ENCODE measurements at regions not wholly inside any gene's neighbourhood (a gene's known extent, or its start where the extent isn't known, plus 50 kb on each side); places are given as distances from the start of the nearest gene placed in this dataset.

DNA sequence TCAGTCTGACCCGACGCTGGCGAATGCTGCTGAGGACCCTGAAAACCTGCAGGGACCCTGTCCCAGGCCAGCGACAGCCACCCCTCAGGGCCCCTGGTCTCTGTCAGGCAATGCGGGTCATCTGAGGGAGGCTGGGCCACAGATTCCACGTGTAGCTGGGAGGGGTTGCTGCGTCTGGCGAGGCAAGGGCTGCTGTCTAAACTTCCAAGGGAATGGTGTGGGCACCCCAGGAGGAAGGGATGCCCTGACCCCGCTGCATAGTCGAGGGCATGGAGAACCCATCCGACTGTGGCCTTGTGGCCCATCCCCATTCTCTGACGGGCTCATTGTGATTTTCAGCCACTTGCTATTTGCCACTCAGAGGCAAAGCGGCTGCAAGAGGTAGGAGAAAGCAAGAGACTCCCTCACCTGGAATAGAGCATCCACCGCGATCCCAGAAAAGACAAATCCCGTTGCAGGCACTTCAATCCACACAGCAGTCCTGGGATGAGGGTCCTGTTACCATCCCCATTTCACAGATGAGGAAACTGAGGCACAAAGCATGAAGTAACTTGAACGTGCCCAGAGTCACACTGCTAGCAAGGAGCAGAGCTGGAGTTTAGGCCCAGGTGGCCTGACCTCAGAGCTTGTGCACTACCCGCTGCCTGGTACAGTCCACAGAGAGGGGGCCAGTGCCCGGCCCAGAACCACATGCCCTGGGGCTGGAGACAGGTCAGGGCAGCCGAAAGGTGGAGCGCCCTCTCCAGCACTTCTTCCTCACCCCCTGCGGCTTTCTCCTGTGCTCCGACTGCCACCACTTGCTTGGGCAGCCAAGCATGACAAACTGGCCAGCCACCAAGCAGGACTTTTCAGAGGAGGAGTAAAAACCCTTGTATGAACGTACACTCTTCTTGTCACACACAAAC is 163.8 kb upstream of the KLF14 start:
- no peak for DNase-seq

- no peak for DNase-seq
Observed at GRCh38 chr7:130899071-130899560, 165.1 kb upstream of the KLF14 start.

DNA sequence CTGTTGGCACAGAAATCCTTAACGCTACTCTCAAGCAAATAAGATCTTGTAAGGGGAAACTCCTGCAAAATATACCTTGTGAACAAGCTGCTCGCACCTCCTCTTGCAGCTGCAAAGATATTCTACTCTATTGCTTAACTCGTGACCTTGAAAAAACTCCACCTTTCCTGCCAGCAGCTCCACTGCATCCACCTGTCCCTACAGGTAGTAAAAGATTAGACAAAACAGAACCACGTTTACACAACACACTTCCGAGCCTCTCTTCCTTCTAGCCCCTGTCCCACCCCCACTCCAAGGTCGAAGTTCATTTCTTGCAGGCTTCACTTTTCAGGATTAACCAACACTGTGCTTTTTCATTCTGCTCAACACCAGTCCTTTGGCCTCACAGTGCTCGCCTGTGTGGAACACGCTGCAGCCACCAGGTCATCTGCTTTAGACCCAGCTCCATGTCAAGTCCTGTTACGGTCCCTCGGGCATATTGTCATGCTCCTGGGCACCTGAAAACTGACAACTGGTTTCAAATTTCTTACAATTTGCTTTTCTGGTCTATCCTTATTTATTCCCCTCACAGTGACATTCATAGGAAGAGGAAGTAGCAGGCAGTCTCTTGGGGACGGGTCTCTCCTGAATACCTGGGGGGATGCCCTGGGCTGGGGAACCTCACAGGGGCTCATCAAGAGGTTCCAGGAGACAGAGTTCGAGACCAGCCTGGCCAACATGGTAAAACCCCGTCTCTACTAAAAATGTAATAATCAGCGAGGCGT is 165.8 kb upstream of the KLF14 start:
- DNase-seq = no peak

DNA sequence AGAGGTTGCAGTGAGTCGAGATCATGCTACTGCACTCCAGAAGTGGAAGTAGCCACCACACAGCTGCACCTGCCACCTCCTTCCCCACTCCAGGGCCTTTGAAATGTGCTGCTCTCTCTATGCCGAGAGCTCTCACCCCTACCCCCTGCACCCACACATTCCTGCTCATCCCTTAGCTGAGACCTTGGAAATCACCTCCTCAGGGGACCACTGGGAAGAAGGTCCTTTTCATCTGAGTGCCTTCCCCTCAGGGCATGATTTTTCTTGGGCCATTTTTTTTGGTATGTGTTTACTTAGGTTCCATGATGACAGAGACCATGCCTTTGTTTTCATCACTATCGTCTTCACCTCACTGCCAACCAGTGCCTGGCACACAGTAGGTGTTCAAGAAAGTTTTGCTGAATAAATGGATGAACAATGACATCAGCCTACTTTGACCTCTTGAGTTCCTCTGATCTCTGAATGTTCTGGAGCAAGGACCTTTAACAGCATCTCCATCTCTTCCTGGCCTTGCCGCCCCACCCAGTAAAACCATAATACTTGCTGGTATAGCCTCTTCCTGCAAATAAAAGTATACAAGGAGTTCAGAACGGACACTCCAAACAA is 166.6 kb upstream of the KLF14 start:
- DNase-seq = no peak

- DNase-seq = peak; percentile 49 to 69
Observed at GRCh38 chr7:130901209-130901783, 167.3 kb upstream of the KLF14 start.

DNA sequence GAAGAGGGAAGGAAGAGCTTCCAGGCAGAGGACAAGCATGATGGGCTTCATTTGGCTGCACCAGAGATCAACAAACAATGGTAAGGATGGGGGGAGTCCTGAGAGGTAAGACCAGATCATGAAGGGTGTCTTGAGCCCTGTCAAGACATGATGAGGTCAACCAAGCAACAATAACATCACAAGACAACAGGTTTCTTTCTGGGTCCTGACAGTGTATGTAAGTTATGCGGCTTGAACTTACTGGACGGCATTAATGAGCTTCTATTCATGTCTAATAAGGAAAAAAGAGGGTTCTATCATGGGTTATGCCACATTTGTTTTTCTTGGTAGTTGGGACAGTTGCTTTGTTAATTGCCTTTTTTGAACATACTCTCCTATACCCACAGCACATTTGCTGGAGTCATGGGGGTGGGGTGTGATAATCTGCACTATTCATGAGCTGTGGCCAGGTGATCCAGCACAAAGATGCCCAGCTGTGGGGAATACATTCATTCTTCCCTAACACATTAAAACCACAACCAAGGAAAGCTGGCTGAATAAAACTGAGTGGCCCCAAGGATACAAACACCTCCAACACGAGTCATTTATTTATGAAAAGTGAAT is 168.8 kb upstream of the KLF14 start:
- DNase-seq = no peak

GRCh38 chr7:130903358-130903974 is 169.5 kb upstream of the KLF14 start:
- peak; percentile 89 to 98 for DNase-seq

DNA sequence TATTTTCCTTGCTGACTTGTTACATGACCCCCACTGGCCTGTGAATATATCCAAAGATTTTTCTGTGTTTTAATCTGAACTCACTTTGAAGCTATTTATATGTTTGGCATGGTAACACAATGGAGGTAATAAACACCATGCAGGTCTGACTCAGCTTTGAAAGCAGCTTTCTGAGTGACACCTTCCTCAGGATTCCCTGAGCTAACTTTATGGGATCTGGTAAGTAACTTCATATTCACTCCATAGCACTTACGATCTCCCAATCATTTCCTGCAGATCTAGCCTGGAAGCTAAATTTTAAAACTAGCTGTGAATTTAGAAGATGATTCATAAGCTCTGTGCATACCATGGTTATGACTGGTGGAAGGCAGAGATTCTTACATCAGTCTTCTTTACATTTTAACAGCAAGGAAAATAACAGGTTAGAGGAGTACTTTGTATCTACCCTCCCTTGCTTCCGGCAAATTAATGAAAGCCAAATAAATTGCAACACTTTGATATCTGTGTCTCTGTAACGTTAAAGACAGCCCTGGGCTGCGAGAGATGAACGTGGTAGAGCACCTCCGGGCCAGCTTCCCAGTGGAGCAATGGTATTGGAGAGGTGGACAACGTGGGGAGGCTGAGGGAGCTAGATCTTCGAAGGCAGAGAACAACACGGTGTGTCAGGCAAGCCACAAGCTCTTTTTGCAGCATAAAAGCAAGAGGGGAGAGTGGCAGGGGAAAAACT is 170.2 kb upstream of the KLF14 start:
- peak in 1 of 2 donors; percentile 34 for DNase-seq

GRCh38 chr7:130904792-130905191 is 170.8 kb upstream of the KLF14 start:
- no peak for DNase-seq

GRCh38 chr7:130906575-130906974 is 172.6 kb upstream of the KLF14 start:
- DNase-seq = no peak

DNA sequence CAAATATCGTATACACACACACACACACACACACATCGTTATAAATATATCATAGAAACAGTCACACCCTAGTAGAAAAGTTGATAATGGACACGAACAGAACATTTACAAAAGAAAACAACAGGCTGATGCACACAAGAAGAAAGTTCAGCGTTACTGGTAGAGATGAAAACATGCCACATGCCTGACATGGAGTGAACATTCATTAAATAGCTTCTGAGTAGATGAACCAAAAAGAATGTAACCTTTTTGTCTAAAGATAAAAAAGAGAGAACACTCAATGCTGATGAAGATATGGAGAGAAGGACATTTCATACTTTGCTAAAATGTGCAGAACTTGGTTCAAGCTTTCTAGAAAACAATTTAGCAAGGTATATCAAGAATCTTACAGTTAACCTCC is 173.4 kb upstream of the KLF14 start:
- no peak for DNase-seq

- no peak for DNase-seq
Observed at GRCh38 chr7:130908345-130909160, 174.5 kb upstream of the KLF14 start.

- DNase-seq = no peak
Observed at GRCh38 chr7:130909161-130909836, 175.3 kb upstream of the KLF14 start.

DNA sequence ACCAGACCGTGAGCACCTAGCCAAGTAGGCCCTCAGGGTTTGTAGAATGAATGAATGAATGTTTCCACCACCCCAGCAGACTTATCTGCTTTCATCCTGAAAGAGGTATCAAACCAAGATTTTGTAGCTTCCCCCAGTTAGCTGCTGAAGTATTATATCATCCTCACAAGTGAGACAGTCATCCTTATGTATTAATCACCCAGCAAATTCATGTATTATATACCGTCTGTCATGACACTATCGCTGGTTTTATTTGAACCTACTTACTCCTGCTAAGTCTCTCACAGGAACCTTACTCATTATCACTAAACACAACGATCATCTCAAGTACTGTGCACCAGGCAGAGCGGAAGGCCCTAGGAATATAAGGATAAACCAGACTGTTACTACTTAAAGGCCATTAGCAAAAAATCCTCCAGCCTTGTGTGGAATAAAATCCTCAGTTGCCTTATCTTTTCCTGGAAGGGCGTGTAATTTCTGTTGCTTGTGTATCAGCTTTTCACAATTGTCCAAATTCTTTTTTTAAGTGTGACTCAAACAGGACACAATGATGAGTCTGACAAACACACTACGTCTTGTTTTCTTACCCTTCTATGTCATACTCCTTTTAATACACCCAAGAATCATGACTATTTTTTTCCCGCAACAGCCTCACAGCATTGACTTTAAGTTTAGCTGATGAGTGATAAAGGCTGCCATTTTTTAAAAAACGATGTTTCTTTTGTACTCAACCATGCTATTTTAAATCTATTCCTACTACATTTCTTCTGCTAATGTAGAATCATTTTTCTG is 176.1 kb upstream of the KLF14 start:
- peak in 1 of 2 donors; percentile 59 for DNase-seq

GRCh38 chr7:130910949-130911944 is 177.2 kb upstream of the KLF14 start:
- DNase-seq = no peak

GRCh38 chr7:130912082-130912861 is 178.3 kb upstream of the KLF14 start:
- DNase-seq = no peak
